Erythroblast (primary cell): ENCODE measurements at regions not wholly inside any gene's neighbourhood (a gene's known extent, or its start where the extent isn't known, plus 50 kb on each side); places are given as distances from the start of the nearest gene placed in this dataset.

ENCODE experiments used
- DNase-seq, 2 experiments: peaks; one replicate each; lab custom pipeline; 2025; lab: John Stamatoyannopoulos, UW
- GATA1 ChIP-seq: IDR thresholded peaks from 2 replicates; pipeline ENCODE4 v1.6.1; 2011; ENCODE audit warnings: low read depth, mild to moderate bottlenecking, control low read depth, low read length, moderate library complexity
- POLR2A ChIP-seq: IDR thresholded peaks from 2 replicates; pipeline ENCODE4 v1.6.1; 2011; ENCODE audit warnings: mild to moderate bottlenecking, low read length

- no peak for DNase-seq
- TF ChIP-seq POLR2A: no peak
- no peak for TF ChIP-seq GATA1
Observed at GRCh38 chr17:71114911-71115668, 945.8 kb downstream of the KCNJ2 start.

DNA sequence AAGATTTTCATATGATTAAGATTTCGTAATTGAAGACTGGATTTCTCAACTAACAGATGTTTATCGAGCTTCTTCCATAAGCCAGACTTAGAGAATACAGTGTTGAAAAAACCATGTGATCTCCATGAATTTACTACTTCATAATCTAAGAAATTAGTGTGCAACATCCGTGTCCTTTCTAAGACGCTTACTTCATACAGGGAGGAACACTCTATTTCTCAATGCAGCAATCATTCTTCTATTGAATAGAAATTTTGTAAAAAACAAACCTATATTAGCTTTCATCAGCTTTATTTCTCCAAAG lies 946.3 kb downstream of the KCNJ2 start:
- DNase-seq: no peak
- TF ChIP-seq POLR2A (no peak), GATA1 (no peak)

GRCh38 chr17:71117466-71117865 lies 948.1 kb downstream of the KCNJ2 start:
- no peak for TF ChIP-seq GATA1
- TF ChIP-seq POLR2A: no peak
- DNase-seq: no peak

DNA sequence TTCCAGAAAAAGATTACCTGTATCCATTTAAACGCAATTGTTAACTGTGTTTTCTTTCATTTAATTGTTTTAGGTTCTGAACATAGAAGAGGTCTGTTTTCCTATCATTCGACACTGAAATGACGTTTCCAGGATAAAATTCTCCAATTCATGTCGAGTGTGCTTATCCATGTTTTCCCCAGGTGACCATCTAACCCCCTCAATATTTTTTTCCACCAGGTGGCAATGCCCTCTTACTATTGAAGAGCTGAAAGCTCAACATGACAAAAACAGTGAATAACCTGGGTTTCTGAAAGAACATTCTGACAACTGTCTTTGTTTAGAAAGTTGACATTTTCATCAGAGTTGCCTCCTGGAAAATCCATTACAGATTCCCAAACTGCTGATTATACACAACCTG lies 948.7 kb downstream of the KCNJ2 start:
- TF ChIP-seq GATA1 (no peak), POLR2A (no peak)
- no peak for DNase-seq

GRCh38 chr17:71127416-71127815 lies 958.1 kb downstream of the KCNJ2 start:
- TF ChIP-seq GATA1: no peak
- no peak for TF ChIP-seq POLR2A
- no peak for DNase-seq

GRCh38 chr17:71142333-71142732 lies 973.0 kb downstream of the KCNJ2 start:
- DNase-seq: no peak
- TF ChIP-seq POLR2A: no peak
- no peak for TF ChIP-seq GATA1

DNA sequence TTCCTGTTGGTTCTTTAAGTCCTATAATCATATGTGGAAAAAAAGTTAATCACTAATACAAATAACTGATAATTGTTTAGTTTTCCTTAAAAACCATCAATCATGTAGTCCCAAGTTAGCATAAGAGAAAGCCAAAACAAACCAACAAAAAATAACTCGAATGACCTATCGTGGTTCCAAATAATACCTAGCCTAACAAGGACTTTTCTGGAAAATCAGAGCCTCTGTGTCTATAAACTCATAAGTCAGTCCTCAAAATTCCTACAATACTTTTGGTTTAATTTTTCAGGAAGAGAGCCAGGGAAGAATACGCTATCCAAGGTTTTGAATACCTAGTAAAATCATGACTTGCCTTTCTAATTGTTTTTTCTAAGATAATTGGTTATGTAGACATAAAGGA lies 975.3 kb upstream of the SOX9 start:
- TF ChIP-seq POLR2A (no peak), GATA1 (no peak)
- DNase-seq: no peak

DNA sequence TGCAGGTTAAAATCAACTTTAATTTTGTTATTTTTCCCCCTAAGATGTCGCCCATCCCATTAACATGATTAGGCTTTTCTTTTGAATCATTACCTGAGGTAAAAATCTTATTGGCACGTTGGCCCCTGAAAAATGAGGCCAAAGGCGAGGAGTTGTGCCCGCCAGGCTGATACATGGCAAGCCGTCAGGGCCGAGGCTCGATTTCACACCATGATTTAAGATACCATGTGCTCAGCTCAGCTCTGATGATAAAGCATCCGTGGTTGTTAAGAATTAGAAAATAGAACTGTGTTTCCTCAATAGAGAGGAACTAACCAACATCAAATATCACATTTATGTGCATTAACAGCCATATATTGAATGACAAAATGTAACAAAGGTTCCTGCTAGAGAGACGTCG lies 972.9 kb upstream of the SOX9 start:
- no peak for DNase-seq
- TF ChIP-seq POLR2A (no peak), GATA1 (no peak)

DNA sequence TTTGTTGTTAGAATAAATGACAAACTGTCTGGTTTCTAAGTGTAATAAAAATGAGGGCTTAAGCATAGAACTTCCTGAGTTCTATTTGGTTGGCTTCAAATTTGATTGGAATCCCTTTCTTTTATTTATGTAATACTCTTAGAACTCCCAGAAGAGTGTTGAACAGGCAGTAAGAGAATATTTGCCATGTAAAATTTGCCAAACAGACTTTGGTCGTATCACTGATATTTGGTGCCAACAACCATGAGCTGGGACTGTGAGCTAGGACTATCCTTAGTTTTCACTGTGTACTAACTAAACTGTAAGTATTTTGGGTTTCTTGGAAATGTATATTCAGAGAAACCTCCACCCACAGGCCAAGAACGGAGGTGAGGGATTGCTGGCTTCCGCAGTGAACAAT lies 971.2 kb upstream of the SOX9 start:
- DNase-seq: no peak
- TF ChIP-seq GATA1: no peak
- TF ChIP-seq POLR2A: no peak

GRCh38 chr17:71157297-71157696 lies 963.5 kb upstream of the SOX9 start:
- TF ChIP-seq POLR2A (no peak), GATA1 (no peak)
- no peak for DNase-seq

DNA sequence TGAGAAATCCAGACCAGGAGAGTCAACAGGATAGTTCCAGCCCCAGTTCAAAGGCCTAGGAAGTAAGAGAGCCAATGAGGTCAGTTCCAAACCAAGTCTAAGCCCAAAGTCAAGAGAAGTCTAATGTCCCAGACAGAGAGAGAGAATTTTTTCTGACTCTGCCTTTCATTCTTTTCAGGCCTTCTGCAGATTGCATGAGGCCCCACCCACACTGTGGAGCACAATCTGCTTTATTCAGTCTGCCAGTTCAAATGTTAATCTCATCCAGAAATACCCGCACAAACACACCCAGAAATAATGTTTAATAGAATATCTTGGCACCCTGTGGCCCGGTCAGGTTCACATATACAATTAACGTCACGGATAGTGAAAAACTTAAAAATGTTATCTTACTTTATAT lies 962.4 kb upstream of the SOX9 start:
- TF ChIP-seq GATA1 (no peak), POLR2A (no peak)
- DNase-seq: no peak

- DNase-seq: no peak
- no peak for TF ChIP-seq POLR2A
- TF ChIP-seq GATA1: no peak
Observed at GRCh38 chr17:71163121-71163812, 957.6 kb upstream of the SOX9 start.

- no peak for TF ChIP-seq POLR2A
- TF ChIP-seq GATA1: no peak
- no peak for DNase-seq
Observed at GRCh38 chr17:71163813-71164122, 957.1 kb upstream of the SOX9 start.

GRCh38 chr17:71164561-71164960 lies 956.3 kb upstream of the SOX9 start:
- DNase-seq: no peak
- TF ChIP-seq GATA1 (no peak), POLR2A (no peak)

- TF ChIP-seq POLR2A (no peak), GATA1 (no peak)
- DNase-seq: no peak
Observed at GRCh38 chr17:71166311-71166710, 954.5 kb upstream of the SOX9 start.
